Epithelial cell of proximal tubule (primary cell): ENCODE measurements at regions not wholly inside any gene's neighbourhood (a gene's known extent, or its start where the extent isn't known, plus 50 kb on each side); places are given as distances from the start of the nearest gene placed in this dataset.

Experiments
- DNase-seq: peaks from one replicate; pipeline ENCODE4 v3.0.0-alpha.2; 2011; ENCODE audit warnings: low read depth
- H3K4me3 ChIP-seq: 2 replicates; pipeline ENCODE4 v1.5.1; 2011; ENCODE audit warnings: low read depth, mild to moderate bottlenecking, low read length
- CTCF ChIP-seq: conservative IDR thresholded peaks from 2 replicates; pipeline ENCODE4 v1.5.1; 2012; ENCODE audit warnings: low read depth, mild to moderate bottlenecking, low read length

- no peak for TF ChIP-seq CTCF
- DNase-seq = no peak
- no peak overlapping the region for H3K4me3 ChIP-seq
Measured at GRCh38 chr3:135812057-135812456, 153.5 kb upstream of the PPP2R3A start.

GRCh38 chr3:135834465-135834864, 131.1 kb upstream of the PPP2R3A start:
- no peak overlapping the region for H3K4me3 ChIP-seq
- peak; percentile 48 for DNase-seq
- no peak for TF ChIP-seq CTCF

GRCh38 chr3:135837977-135838631, 127.4 kb upstream of the PPP2R3A start:
- no peak for TF ChIP-seq CTCF
- H3K4me3 ChIP-seq = no peak overlapping the region
- DNase-seq = no peak

GRCh38 chr3:135840436-135840835, 125.1 kb upstream of the PPP2R3A start:
- no peak for DNase-seq
- H3K4me3 ChIP-seq = no peak overlapping the region
- TF ChIP-seq CTCF = no peak

GRCh38 chr3:135844386-135844785, 121.1 kb upstream of the PPP2R3A start:
- no peak overlapping the region for H3K4me3 ChIP-seq
- no peak for TF ChIP-seq CTCF
- no peak for DNase-seq

- H3K4me3 ChIP-seq = no peak overlapping the region
- TF ChIP-seq CTCF = no peak
- DNase-seq = no peak
Measured at GRCh38 chr3:135848051-135848450, 117.5 kb upstream of the PPP2R3A start.

- H3K4me3 ChIP-seq = no peak overlapping the region
- no peak for TF ChIP-seq CTCF
- no peak for DNase-seq
Measured at GRCh38 chr3:135849827-135850226, 115.7 kb upstream of the PPP2R3A start.
